ENCODE measurements at regions not wholly inside any gene's neighbourhood (a gene's known extent, or its start where the extent isn't known, plus 50 kb on each side); places are given as distances from the start of the nearest gene placed in this dataset.
"Not testable (repeated sequence)": the region's sequence is repeated elsewhere in the genome, so short reads cannot be mapped to it uniquely, and the experiment has no call there.

- peak; percentile 0 for DNase-seq (ENCODE audit: extremely low read depth, low read depth)
- H3K4me3 ChIP-seq (replicated peaks; ENCODE audit: low read depth, low read length) = no peak overlapping the region
- no peak for TF ChIP-seq CTCF (IDR thresholded peaks at IDR 0.05; ENCODE audit: low read depth, low read length, missing control alignments)
These were observed 70.4 kb upstream of the APBB1IP start for GRCh38 chr10:26367771-26368170.

- no peak for TF ChIP-seq CTCF (IDR thresholded peaks at IDR 0.05; ENCODE audit: low read depth, low read length, missing control alignments)
- no peak for DNase-seq (ENCODE audit: extremely low read depth, low read depth)
- H3K4me3 ChIP-seq (replicated peaks; ENCODE audit: low read depth, low read length) = no peak overlapping the region
These were observed 69.7 kb upstream of the APBB1IP start for GRCh38 chr10:26368463-26368862.

- no peak for TF ChIP-seq CTCF (IDR thresholded peaks at IDR 0.05; ENCODE audit: low read depth, low read length, missing control alignments)
- no peak for DNase-seq (ENCODE audit: extremely low read depth, low read depth)
- H3K4me3 ChIP-seq (replicated peaks; ENCODE audit: low read depth, low read length) = no peak overlapping the region
These were observed 65.4 kb upstream of the APBB1IP start for GRCh38 chr10:26372513-26373354.

- DNase-seq (ENCODE audit: extremely low read depth, low read depth) = no peak
- H3K4me3 ChIP-seq (replicated peaks; ENCODE audit: low read depth, low read length) = no peak overlapping the region
- no peak for TF ChIP-seq CTCF (IDR thresholded peaks at IDR 0.05; ENCODE audit: low read depth, low read length, missing control alignments)
These were observed 63.7 kb upstream of the APBB1IP start for GRCh38 chr10:26374426-26374825.

GRCh38 chr10:26377224-26377810, 60.8 kb upstream of the APBB1IP start:
- not testable (repeated sequence) for DNase-seq (ENCODE audit: extremely low read depth, low read depth); H3K4me3 ChIP-seq (replicated peaks; ENCODE audit: low read depth, low read length)

GRCh38 chr10:26378861-26379294, 59.3 kb upstream of the APBB1IP start:
- H3K4me3 ChIP-seq (replicated peaks; ENCODE audit: low read depth, low read length) = no peak overlapping the region
- no peak for DNase-seq (ENCODE audit: extremely low read depth, low read depth)
- no peak for TF ChIP-seq CTCF (IDR thresholded peaks at IDR 0.05; ENCODE audit: low read depth, low read length, missing control alignments)

GRCh38 chr10:26380815-26381214, 57.3 kb upstream of the APBB1IP start:
- no peak for TF ChIP-seq CTCF (IDR thresholded peaks at IDR 0.05; ENCODE audit: low read depth, low read length, missing control alignments)
- no peak for DNase-seq (ENCODE audit: extremely low read depth, low read depth)
- no peak overlapping the region for H3K4me3 ChIP-seq (replicated peaks; ENCODE audit: low read depth, low read length)
